HG03097 (cell line): ENCODE measurements at regions not wholly inside any gene's neighbourhood (a gene's known extent, or its start where the extent isn't known, plus 50 kb on each side); places are given as distances from the start of the nearest gene placed in this dataset.
"Not testable (repeated sequence)": the region's sequence is repeated elsewhere in the genome, so short reads cannot be mapped to it uniquely, and the experiment has no call there.

ENCODE experiments used
- ATAC-seq: cut with Tn5 transposase; IDR thresholded peaks from one replicate; pipeline ENCODE4 v1.9.1; 2021; ENCODE audit not compliant: unreplicated experiment, low FRiP score

GRCh38 chr6:140393665-140394540 lies 1019.5 kb upstream of the CITED2 start:
- ATAC-seq: no peak

DNA sequence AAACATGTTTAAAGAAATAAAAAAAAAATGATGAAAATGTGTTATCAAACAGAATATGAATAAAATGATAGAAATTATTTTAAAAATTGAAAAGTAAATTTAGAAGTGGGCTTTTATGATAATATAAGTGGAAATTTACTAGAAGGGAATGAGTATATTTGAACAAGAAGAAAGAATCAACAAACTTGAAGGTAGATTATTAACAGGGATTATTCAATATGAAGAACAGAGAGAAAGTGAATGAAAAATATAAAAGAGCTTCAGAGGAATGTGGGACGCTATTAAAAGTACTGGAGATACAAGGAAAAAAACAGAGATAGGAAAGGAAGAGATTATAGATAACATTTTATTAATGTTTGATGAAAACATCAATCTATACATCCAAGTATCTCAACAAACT lies 1014.4 kb upstream of the CITED2 start:
- no peak for ATAC-seq

DNA sequence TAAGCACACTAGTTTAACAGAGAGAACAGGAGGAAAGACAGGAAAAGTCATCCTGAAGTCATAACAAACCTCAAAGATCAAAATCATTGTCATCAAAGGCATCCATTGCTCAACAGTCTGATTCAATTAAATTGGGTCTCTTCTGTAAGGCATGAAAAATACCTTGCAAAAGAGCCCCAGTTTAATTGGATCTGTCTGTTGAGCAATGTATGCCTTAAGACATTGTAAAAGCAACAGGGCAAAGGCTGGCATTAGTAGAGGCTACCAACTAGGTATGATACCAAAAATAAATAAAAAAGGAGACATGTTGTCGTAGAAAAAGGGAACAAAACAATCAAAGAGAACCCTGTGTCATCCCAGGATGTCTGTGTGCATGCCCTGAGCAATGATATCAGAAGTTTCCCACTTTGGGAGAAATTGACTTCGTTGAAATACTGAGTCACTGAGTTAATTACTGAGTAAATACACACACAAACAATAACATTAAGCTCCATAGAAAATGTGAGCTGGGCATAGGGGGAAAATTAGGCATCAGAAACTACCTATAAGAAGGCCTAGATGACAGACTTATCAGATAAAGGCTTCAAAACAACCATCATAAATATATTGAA lies 1013.8 kb upstream of the CITED2 start:
- ATAC-seq: no peak

GRCh38 chr6:140385679-140386078 lies 1011.2 kb upstream of the CITED2 start:
- ATAC-seq: no peak

- no peak for ATAC-seq
Measured at GRCh38 chr6:140382355-140382754, 1007.9 kb upstream of the CITED2 start.

DNA sequence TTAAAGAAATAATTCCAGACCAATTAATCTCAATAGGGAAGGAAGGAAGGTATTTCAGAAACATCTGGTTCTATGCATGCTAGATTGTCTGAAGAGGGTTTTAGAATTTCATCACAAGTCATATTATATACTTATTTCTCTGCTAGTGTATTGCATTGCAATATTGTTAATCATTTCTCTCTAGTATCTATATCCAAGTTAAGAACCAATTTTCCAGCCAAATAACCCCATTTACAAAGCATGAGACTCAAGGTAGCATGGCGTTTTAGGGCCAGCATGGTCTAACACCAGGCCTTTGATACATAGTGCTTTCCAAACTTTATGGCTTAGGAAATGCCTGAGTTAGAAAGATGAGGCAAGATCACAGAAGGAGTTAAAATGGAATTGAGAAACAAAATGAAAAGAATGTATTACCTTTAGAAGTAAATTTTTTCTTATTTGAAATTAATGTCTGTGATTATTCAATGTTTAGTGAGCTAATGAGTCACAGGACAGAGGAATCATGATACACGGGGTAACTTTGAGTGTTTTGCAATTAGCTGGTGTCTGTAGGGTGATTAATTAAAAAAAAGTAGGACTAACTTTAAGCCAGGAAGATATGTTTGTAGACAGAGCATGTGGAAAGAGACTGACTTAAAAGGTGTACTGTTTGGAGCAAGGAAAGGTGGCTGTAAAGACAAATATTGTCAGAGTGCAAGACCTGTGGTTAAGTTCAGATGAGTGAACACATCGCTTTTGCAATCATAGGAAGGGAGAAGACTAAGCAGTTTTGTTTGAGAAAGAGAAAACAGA lies 1006.2 kb upstream of the CITED2 start:
- no peak for ATAC-seq

DNA sequence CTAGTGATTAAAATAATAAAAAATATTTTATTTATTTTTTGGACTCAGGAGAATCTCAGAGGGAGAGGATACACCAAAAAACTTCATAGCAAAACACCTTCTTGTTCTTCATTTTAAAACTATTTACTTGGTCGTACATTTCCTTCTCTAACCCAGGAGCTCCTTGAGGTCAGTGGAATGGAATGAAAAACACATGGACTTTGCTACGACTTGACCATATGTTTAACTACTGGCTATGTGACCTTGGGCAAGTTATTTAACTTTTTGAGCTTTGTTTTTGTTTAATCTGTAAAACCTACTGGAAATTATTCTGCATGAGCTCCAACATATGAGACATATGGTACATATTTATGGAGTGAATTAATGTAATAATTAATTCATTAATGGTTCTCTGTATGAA lies 1005.5 kb upstream of the CITED2 start:
- no peak for ATAC-seq

GRCh38 chr6:140376209-140376608 lies 1001.8 kb upstream of the CITED2 start:
- ATAC-seq: no peak

- not testable (repeated sequence) for ATAC-seq
Measured at GRCh38 chr6:140373728-140374127, 999.3 kb upstream of the CITED2 start.

- no peak for ATAC-seq
Measured at GRCh38 chr6:140372064-140372463, 997.6 kb upstream of the CITED2 start.

DNA sequence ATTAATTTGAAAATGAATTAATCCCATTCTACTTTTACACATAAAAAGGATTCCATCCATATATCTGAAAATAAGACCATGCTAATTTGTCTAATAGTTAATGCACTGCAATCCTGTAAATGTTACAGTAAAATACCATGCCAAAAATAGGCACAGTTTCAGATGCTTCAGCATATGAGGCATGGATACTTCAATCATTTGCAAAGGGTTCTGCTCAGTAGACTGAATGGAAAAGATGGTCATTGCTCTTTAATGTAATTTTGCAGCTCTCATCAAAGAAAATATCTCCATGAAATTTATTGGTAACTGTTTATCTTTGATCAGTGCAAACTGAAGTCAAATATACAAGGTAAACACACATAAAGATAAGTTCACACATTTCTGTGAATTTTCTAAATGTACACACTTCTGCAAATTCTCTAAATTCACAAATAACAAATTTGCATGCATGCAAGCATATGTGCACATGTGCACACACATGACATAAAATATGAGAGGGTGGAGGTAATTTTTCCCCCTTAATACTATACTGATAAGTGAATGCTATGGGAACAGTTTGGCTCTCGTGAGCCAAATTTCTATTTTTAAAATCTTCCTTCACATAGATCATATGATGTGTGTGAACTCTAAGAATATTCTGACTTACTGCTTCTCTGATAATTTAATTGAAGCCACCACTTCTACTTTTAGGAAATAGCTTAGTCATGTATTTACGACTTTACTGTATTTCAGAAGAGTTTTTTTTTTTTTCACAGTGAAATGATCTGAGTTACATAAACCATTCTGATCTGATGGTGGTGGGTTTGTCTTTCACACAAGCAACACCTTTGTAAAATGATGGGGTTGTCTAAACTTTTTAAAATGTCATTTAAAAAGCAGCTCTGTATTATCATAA lies 996.8 kb upstream of the CITED2 start:
- ATAC-seq: no peak

GRCh38 chr6:140370441-140370840 lies 996.0 kb upstream of the CITED2 start:
- ATAC-seq: no peak

GRCh38 chr6:140366991-140367390 lies 992.5 kb upstream of the CITED2 start:
- ATAC-seq: no peak

DNA sequence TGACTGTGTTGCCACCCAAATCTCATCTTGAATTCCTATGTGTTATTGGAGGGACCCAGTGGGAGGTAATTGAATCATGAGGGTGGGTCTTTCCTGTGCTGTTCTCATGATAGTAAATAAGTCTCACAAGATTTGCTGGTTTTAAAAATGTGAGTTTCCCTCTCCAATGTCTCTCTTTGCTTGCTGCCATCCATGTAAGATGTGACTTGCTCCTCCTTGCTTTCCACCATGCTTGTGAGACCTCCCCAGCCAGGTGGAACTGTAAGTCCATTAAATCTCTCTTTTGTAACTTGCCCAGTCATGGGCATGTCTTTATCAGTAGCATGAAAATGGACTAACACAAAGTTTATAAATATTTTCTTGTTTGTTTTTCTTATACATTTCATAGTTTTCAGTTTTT lies 990.5 kb upstream of the CITED2 start:
- no peak for ATAC-seq

DNA sequence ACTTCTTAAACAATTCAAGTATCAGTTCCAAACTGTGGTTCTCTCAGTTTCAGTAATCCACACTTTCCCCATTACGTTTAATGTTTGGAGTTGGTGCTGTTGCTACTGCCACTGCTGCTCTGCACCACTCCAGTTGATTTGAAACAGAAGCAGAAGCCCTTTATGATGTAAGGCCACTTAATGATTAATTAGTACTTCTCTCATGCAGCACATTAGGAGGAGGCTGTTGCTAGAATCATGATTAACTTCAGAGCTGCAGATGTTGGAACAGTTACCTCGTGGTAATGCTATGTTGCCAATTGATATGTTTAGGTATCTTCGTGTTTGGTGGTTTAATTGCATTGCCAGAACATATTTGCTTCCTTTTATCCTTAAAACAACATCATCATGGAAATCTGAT lies 986.2 kb upstream of the CITED2 start:
- ATAC-seq: no peak

GRCh38 chr6:140355476-140355875 lies 981.0 kb upstream of the CITED2 start:
- no peak for ATAC-seq

- no peak for ATAC-seq
Measured at GRCh38 chr6:140354296-140354695, 979.8 kb upstream of the CITED2 start.

- ATAC-seq: no peak
Measured at GRCh38 chr6:140353536-140353935, 979.1 kb upstream of the CITED2 start.

GRCh38 chr6:140346428-140346827 lies 972.0 kb upstream of the CITED2 start:
- ATAC-seq: no peak

- ATAC-seq: no peak
Measured at GRCh38 chr6:140345935-140346334, 971.5 kb upstream of the CITED2 start.
